T47D (cell line): ENCODE measurements at regions not wholly inside any gene's neighbourhood (a gene's known extent, or its start where the extent isn't known, plus 50 kb on each side); places are given as distances from the start of the nearest gene placed in this dataset.

Source experiments
- DNase-seq, 2 experiments: peaks; one replicate each; pipeline versions ENCODE4 v3.0.0 to v3.0.0-alpha.2; 2011 to 2012; ENCODE audit warnings: low read depth in 1 of 2, low spot score in 1 of 2
- JUND ChIP-seq: IDR thresholded peaks from 2 replicates; pipeline ENCODE4 v1.6.1; 2012; ENCODE audit warnings: low read depth
- in situ Hi-C: cut with HindIII; loops from 2 replicates; pipeline ENCODE4 v1.10.0; 2016; ENCODE audit warnings: low sequenced_read_pairs, low pct_unique_long_range_greater_than_20kb

DNA sequence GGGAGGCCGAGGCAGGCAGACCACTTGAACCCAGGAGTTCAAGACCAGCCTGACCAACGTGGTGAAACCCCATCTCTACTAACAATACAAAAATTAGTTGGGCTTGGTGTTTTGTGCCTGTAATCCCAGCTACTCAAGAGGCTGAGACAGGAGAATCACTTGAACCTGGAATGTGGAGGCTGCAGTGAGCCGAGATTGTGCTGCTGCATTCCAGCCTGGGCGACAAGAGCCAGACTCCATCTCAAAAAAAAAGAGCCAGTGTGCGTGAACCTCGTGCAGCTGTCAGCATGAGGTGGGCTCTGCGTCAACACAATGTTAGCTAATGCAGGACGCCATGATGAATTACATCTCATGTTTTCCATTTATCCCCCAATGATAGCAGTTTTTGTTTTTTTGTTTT lies 110.7 kb upstream of the SLC45A1 start:
- no peak for DNase-seq
- TF ChIP-seq JUND: no peak
- in situ Hi-C loops: no loop called here

- in situ Hi-C loops: no loop called here
- no peak for DNase-seq
- TF ChIP-seq JUND: no peak
Measured at GRCh38 chr1:8206391-8206790, 111.5 kb upstream of the SLC45A1 start.

DNA sequence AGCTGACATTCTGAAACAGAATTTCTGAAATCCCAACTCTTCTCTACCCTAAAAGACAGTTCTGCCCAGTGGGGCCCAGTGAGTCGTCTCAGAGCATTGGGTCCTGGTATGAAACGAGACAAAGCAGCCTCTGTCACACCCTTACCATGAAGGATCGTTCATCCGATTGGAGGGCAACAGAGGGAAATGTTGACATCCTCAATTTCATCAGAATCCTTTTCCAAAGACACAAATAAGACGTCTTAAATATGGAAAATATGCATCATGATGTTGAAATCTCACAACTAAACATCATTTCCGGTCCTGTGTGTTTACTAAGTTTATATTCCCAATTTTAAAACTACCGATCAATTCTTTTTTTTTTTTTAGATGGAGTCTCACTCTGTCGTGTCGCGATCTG lies 112.1 kb upstream of the SLC45A1 start:
- in situ Hi-C loops: no loop called here
- no peak for TF ChIP-seq JUND
- DNase-seq: no peak

GRCh38 chr1:8204826-8205225 lies 113.1 kb upstream of the SLC45A1 start:
- DNase-seq: no peak
- TF ChIP-seq JUND: no peak
- in situ Hi-C loops: no loop called here

GRCh38 chr1:8203551-8203950 lies 114.4 kb upstream of the SLC45A1 start:
- in situ Hi-C loops: no loop called here
- no peak for TF ChIP-seq JUND
- DNase-seq: no peak

DNA sequence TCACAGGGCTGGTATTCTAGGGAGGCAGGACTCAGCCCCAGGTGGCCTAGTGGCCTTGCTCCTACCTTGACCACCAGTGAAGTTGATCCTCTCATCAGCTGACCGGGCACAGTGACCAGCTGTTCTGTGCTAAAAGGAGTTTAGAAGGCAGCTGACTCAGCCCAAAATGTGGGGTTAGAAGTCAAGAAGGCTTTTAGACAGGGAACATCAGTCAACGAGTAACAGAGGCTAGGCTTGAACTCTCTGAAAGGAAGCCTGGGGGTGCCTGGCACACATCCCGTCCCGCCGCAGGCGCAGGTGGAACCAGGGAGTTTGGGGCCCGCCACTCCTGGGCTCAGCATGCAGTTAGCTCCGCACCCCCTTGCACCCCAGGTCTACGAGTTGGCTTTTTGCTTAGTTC lies 114.9 kb upstream of the SLC45A1 start:
- no peak for DNase-seq
- no peak for TF ChIP-seq JUND
- in situ Hi-C loops: no loop called here

GRCh38 chr1:8202182-8202905 lies 115.6 kb upstream of the SLC45A1 start:
- in situ Hi-C loops: no loop called here
- TF ChIP-seq JUND: no peak
- DNase-seq: no peak

- TF ChIP-seq JUND: no peak
- in situ Hi-C loops: no loop called here
- no peak for DNase-seq
Measured at GRCh38 chr1:8201331-8201861, 116.5 kb upstream of the SLC45A1 start.

GRCh38 chr1:8200317-8201115 lies 117.4 kb upstream of the SLC45A1 start:
- no peak for TF ChIP-seq JUND
- no peak for DNase-seq
- in situ Hi-C loops: no loop called here

- in situ Hi-C loops: no loop called here
- DNase-seq: no peak
- TF ChIP-seq JUND: no peak
Measured at GRCh38 chr1:8198522-8198921, 119.4 kb upstream of the SLC45A1 start.

DNA sequence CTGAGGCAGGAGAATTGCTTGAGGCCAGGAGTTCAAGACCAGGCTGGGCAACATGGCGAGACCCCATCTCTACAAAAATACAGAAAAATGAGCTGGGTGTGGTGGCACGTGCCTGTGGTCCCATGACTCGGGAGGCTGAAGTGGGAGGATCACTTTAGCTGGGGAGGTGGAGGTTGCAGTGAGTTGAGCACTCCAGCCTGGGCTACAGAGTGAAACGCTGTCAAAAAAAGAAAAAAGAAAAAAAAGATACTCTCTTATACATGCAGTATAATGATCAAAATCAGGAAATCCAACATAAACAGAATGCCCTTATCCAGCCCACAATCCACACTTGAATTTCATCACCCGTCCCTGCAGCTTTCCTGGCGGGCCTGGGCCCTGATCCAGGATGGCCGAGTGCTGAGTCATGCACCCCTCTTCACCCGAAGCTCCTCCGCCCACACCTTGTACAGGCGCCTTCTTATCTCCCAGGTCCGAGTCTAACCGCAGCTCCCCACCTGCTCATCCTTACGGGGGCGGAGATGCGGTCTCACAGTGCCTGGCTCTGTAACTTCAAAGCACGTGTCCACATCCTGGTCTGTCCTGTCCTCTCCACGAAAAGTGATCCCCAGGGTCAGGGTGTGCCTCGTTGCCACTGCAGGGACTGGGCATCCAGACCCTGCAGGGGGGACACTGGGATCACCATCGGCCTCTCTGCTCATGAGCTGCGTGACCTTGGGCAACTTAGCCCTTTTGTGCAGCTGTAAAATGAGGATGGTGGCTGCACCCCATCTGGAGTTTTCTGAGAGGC lies 120.2 kb upstream of the SLC45A1 start:
- in situ Hi-C loops: no loop called here
- DNase-seq: no peak
- TF ChIP-seq JUND: no peak

DNA sequence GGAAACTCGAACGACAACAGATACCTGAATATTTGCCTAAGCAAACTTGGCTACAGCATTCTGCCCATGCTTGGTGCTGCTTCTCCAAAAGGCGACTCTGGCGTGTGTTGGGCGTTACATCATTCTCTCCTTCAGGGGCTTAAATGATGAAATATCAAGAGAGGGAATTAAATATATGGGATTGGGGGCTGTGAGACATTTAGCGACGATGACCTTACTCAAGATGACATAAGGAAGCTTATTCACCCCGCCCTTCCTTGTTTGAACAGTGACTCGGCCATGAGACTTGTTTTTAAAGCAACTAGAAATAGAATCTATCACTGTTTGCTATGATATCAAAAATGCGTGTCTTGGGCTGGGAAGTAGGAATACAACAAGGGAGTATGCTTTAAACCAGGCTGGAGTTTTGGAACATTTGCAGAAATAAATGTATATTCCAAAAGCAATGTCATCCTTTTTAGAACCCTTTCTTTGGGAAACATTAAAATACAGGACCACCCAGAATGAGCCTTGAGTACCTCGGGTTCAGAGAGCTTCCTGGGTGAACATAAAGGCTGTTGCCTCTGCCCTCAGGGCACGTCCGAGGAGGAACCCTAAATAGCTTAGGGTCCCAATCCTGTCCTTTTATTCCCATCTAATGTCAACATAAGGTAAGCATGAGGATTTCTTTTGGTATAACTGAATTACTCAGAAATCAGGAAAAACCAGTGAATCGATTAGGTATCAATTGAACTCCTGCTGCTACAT lies 123.3 kb upstream of the SLC45A1 start:
- DNase-seq: peak in 1 of 2 experiments; percentile 7
- no peak for TF ChIP-seq JUND
- in situ Hi-C loops: no loop called here
